OCI-LY7 (cell line): ENCODE measurements at regions not wholly inside any gene's neighbourhood (a gene's known extent, or its start where the extent isn't known, plus 50 kb on each side); places are given as distances from the start of the nearest gene placed in this dataset.

Experiments used
- EZH2phosphoT487 ChIP-seq: fragments of 200-600 bp; sonication (generic); IDR thresholded peaks from 2 replicates; pipeline ENCODE4 v1.6.1; 2018; ENCODE audit warnings: low read depth, borderline replicate concordance, mild to moderate bottlenecking, mixed run types, antibody characterized with exemption, low read length, moderate library complexity, mixed read lengths
- TF ChIP-seq, protein P1 (sequence below): fragments of 200-600 bp; sonication (generic); conservative IDR thresholded peaks from 2 replicates; pipeline ENCODE4 v1.5.1; 2014; ENCODE audit warnings: mild to moderate bottlenecking, antibody characterized with exemption, low read length, moderate library complexity, mixed read lengths

DNA sequence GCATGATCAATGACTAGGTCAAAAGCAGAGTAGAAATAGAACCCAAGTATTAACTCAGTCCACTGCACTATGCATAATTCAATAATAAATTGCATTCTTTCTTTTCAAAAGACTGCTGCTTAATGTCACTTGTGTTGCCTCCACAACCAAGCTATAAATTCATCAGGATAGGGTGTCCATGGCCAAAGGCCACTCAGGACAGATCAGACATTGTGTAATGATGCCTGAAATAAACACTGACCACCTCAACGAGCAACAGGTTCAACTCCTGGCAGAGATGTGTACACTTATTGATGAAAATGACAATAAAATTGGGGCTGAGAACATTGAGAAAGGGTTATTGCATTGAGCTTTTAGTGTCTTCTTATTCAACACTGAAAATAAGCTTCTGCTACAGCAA is 194.5 kb upstream of the SPOPL start:
- TF ChIP-seq, protein P1, sequence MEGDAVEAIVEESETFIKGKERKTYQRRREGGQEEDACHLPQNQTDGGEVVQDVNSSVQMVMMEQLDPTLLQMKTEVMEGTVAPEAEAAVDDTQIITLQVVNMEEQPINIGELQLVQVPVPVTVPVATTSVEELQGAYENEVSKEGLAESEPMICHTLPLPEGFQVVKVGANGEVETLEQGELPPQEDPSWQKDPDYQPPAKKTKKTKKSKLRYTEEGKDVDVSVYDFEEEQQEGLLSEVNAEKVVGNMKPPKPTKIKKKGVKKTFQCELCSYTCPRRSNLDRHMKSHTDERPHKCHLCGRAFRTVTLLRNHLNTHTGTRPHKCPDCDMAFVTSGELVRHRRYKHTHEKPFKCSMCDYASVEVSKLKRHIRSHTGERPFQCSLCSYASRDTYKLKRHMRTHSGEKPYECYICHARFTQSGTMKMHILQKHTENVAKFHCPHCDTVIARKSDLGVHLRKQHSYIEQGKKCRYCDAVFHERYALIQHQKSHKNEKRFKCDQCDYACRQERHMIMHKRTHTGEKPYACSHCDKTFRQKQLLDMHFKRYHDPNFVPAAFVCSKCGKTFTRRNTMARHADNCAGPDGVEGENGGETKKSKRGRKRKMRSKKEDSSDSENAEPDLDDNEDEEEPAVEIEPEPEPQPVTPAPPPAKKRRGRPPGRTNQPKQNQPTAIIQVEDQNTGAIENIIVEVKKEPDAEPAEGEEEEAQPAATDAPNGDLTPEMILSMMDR, result no peak
- no peak for TF ChIP-seq EZH2phosphoT487
